B cell (primary cell): ENCODE measurements at regions not wholly inside any gene's neighbourhood (a gene's known extent, or its start where the extent isn't known, plus 50 kb on each side); places are given as distances from the start of the nearest gene placed in this dataset.

Source experiments
- ATAC-seq: fragments of 200-7000 bp; cut with Tn5 transposase; one replicate; pipeline ENCODE4 v1.10.0; 2021; ENCODE audit warnings: low read depth, mild to moderate bottlenecking, moderate number of reproducible peaks, moderate library complexity
- CTCF ChIA-PET: fragments of 350-600 bp; sonication (Branson Sonifier 250); formaldehyde crosslinking; loops from one replicate; lab custom pipeline; 2021; ENCODE audit warnings: antibody characterized with exemption, inconsistent platforms; lab: Charles Lee
- POLR2A ChIA-PET: fragments of 350-600 bp; sonication (Branson Sonifier 250); formaldehyde crosslinking; loops from one replicate; lab custom pipeline; 2021; ENCODE audit warnings: antibody characterized with exemption; lab: Charles Lee
- DNase-seq: peaks from one replicate; pipeline ENCODE4 v3.0.0; 2013
- H2AFZ ChIP-seq: 2 replicates; pipeline ENCODE4 v1.6.1; 2012; ENCODE audit warnings: mild to moderate bottlenecking, low read depth, low read length; ENCODE audit not compliant: insufficient read depth, poor library complexity, severe bottlenecking
- H3K27ac ChIP-seq, 2 donors: 1 replicate in 1 of 2; 2 replicates in 1 of 2; pipeline ENCODE4 v1.5.1; 2012 to 2013; ENCODE audit warnings: low read length in 2 of 2, mild to moderate bottlenecking in 2 of 2, moderate library complexity in 1 of 2
- H3K27me3 ChIP-seq, 4 experiments: fragments of 200-600 bp in 1 of 4; sonication (generic) in 1 of 4; replicated peaks in 1 of 4; 1 replicate in 2 of 4; 2 replicates in 2 of 4; pipeline versions ENCODE4 v1.6.1 to v1.7.0; 2013 to 2016; ENCODE audit warnings: low read length in 3 of 4, mild to moderate bottlenecking in 2 of 4, mixed read lengths in 1 of 4, moderate library complexity in 1 of 4; ENCODE audit not compliant: insufficient read depth in 4 of 4, control insufficient read depth in 3 of 4; ENCODE audit errors: control extremely low read depth in 1 of 4
- H3K36me3 ChIP-seq, 2 experiments: replicated peaks in 1 of 2; 1 replicate in 1 of 2; 2 replicates in 1 of 2; pipeline versions ENCODE4 v1.6.1 to v1.7.1; 2013; ENCODE audit warnings: low read length in 1 of 2; ENCODE audit not compliant: insufficient read depth in 2 of 2, control insufficient read depth in 1 of 2; ENCODE audit errors: control extremely low read depth in 1 of 2, extremely low read depth in 1 of 2
- H3K4me1 ChIP-seq, 2 donors: fragments of 200-600 bp in 1 of 2; sonication (generic) in 1 of 2; 1 replicate in 1 of 2; 2 replicates in 1 of 2; pipeline versions ENCODE4 v1.5.1 to v1.6.1; 2013 to 2017; ENCODE audit warnings: low read length in 2 of 2; ENCODE audit not compliant: control insufficient read depth in 2 of 2, insufficient read depth in 2 of 2
- H3K4me2 ChIP-seq: replicated peaks from 2 replicates; pipeline ENCODE3; 2012; ENCODE audit warnings: mild to moderate bottlenecking, low read depth, low read length; ENCODE audit not compliant: poor library complexity, severe bottlenecking
- H3K4me3 ChIP-seq, 5 experiments: fragments of 200-600 bp in 1 of 5; sonication (generic) in 1 of 5; 1 replicate in 3 of 5; 2 replicates in 2 of 5; pipeline versions ENCODE4 v1.5.1 to v1.7.0; 2011 to 2016; ENCODE audit warnings: low read length in 4 of 5, mild to moderate bottlenecking in 4 of 5, low read depth in 2 of 5, control low read depth in 1 of 5, moderate library complexity in 1 of 5; ENCODE audit not compliant: insufficient read depth in 1 of 5; ENCODE audit errors: control extremely low read depth in 1 of 5, extremely low read depth in 1 of 5
- H3K79me2 ChIP-seq: fragments of 200-600 bp; sonication (generic); one replicate; pipeline ENCODE4 v1.6.0; 2016; ENCODE audit warnings: low read length; ENCODE audit not compliant: control insufficient read depth, insufficient read depth
- H3K9ac ChIP-seq: fragments of 200-600 bp; sonication (generic); 2 replicates; pipeline ENCODE4 v1.6.1; 2017; ENCODE audit warnings: mild to moderate bottlenecking, low read length, moderate library complexity
- H3K9me3 ChIP-seq, 3 donors: one replicate each; pipeline versions ENCODE4 v1.6.1 to v1.7.1; 2013; ENCODE audit warnings: low read length in 2 of 3; ENCODE audit not compliant: control insufficient read depth in 2 of 3, insufficient read depth in 1 of 3; ENCODE audit errors: control extremely low read depth in 1 of 3
- H4K20me1 ChIP-seq: 2 replicates; pipeline ENCODE4 v1.6.0; 2012; ENCODE audit warnings: mild to moderate bottlenecking, low read length; ENCODE audit not compliant: insufficient read depth, control insufficient read depth, poor library complexity, severe bottlenecking
- H3K27ac Mint-ChIP-seq: one replicate; pipeline ENCODE4 v1.8.0; 2021; ENCODE audit warnings: mixed read lengths
- H3K27me3 Mint-ChIP-seq: one replicate; pipeline ENCODE4 v1.8.0; 2021; ENCODE audit warnings: mixed read lengths
- H3K4me1 Mint-ChIP-seq: one replicate; pipeline ENCODE4 v1.8.0; 2021; ENCODE audit warnings: mixed read lengths
- H3K4me3 Mint-ChIP-seq: one replicate; pipeline ENCODE4 v1.8.0; 2021; ENCODE audit warnings: mixed read lengths
- H3K9me3 Mint-ChIP-seq: one replicate; pipeline ENCODE4 v1.8.0; 2022; ENCODE audit warnings: mixed read lengths; ENCODE audit not compliant: insufficient read depth
- CTCF ChIP-seq: fragments of 200-600 bp; IDR thresholded peaks from one replicate; pipeline ENCODE4 v1.8.0; 2022; ENCODE audit warnings: antibody characterized with exemption, mild to moderate bottlenecking
- EZH2 ChIP-seq: IDR thresholded peaks from 2 replicates; pipeline ENCODE4 v1.6.1; 2012; ENCODE audit warnings: borderline replicate concordance, low read depth, mild to moderate bottlenecking, moderate library complexity, low read length; ENCODE audit not compliant: insufficient read depth, poor library complexity, severe bottlenecking
- WGBS: methylation state at CpG from one replicate; pipeline ENCODE4 v1.1.5; 2013; ENCODE audit warnings: missing lambda C conversion rate; ENCODE audit not compliant: insufficient coverage; 5-methylcytosine and 5-hydroxymethylcytosine counted together
- intact Hi-C: fragments of 100-400 bp; cut with micrococcal nuclease; formaldehyde crosslinking; loops from one replicate; pipeline ENCODE4 v1.10.0; 2022

GRCh38 chr9:103988821-103989220 lies 105.3 kb upstream of the SMC2 start:
- no peaks in the 10 kb centered on the region for H3K79me2 ChIP-seq
- no peaks in the 10 kb centered on the region for H3K9me3 ChIP-seq
- no peak overlapping the region for H2AFZ ChIP-seq
- Mint-ChIP-seq H3K9me3 (no peaks in the 10 kb centered on the region), H3K27ac (no peak overlapping the region), H3K4me1 (no peaks in the 10 kb centered on the region), H3K27me3 (no peaks in the 10 kb centered on the region), H3K4me3 (no peak overlapping the region)
- no peak for TF ChIP-seq CTCF
- no peak for TF ChIP-seq EZH2
- intact Hi-C loops: no loop called here
- no peaks in the 10 kb centered on the region for H4K20me1 ChIP-seq
- no peak for DNase-seq
- ChIA-PET POLR2A (no interaction called here), CTCF (no interaction called here)
- H3K27me3 ChIP-seq: no peaks in the 10 kb centered on the region
- no peaks in the 10 kb centered on the region for H3K4me1 ChIP-seq
- no peak overlapping the region for H3K27ac ChIP-seq
- no CpG with 5 or more reads among the region's 2 CpGs for WGBS
- ATAC-seq: no peak
- no peak overlapping the region for H3K9ac ChIP-seq
- H3K4me2 ChIP-seq: no peak overlapping the region
- H3K36me3 ChIP-seq: no peaks in the 10 kb centered on the region
- H3K4me3 ChIP-seq: no peak overlapping the region

GRCh38 chr9:103990311-103990710 lies 103.8 kb upstream of the SMC2 start:
- no peaks in the 10 kb centered on the region for H3K27me3 Mint-ChIP-seq
- WGBS: 79% methylated on average over 2 of the region's 2 CpGs
- POLR2A ChIA-PET: no interaction called here
- H3K27ac Mint-ChIP-seq: no peak overlapping the region
- no peaks in the 10 kb centered on the region for H3K27me3 ChIP-seq
- intact Hi-C loops: no loop called here
- no peak overlapping the region for H3K4me3 ChIP-seq
- DNase-seq: no peak
- H3K4me1 Mint-ChIP-seq: no peaks in the 10 kb centered on the region
- no peak for ATAC-seq
- H3K4me2 ChIP-seq: no peak overlapping the region
- no peaks in the 10 kb centered on the region for H3K9me3 ChIP-seq
- H2AFZ ChIP-seq: no peak overlapping the region
- H3K9ac ChIP-seq: no peak overlapping the region
- H3K36me3 ChIP-seq: no peaks in the 10 kb centered on the region
- H3K27ac ChIP-seq: no peak overlapping the region
- H3K9me3 Mint-ChIP-seq: no peaks in the 10 kb centered on the region
- H3K79me2 ChIP-seq: no peaks in the 10 kb centered on the region
- H3K4me1 ChIP-seq: no peaks in the 10 kb centered on the region
- no peak overlapping the region for H3K4me3 Mint-ChIP-seq
- CTCF ChIA-PET: no interaction called here
- no peaks in the 10 kb centered on the region for H4K20me1 ChIP-seq
- TF ChIP-seq CTCF (no peak), EZH2 (no peak)
